Skeletal muscle tissue (tissue), 4 donors: ENCODE measurements at regions not wholly inside any gene's neighbourhood (a gene's known extent, or its start where the extent isn't known, plus 50 kb on each side); places are given as distances from the start of the nearest gene placed in this dataset. TPM values are rescaled to one million over a fixed set of nuclear protein-coding genes. Genes with fewer than 3 reads are reported as not detected.
"Not testable (repeated sequence)": the region's sequence is repeated elsewhere in the genome, so short reads cannot be mapped to it uniquely, and the experiment has no call there.

Source experiments
- H3K27ac ChIP-seq: one replicate; pipeline ENCODE4 v1.7.0; 2013; ENCODE audit warnings: mild to moderate bottlenecking, low read depth, low read length, inconsistent platforms
- H3K27me3 ChIP-seq, 3 donors: one replicate each; pipeline ENCODE4 v1.7.0; 2013; ENCODE audit warnings: low read length in 3 of 3; ENCODE audit not compliant: control insufficient read depth in 3 of 3, insufficient read depth in 3 of 3
- H3K36me3 ChIP-seq, 3 donors: one replicate each; pipeline ENCODE4 v1.7.0; 2013; ENCODE audit warnings: low read length in 3 of 3; ENCODE audit not compliant: control insufficient read depth in 3 of 3, insufficient read depth in 3 of 3
- H3K4me1 ChIP-seq, 3 donors: one replicate each; pipeline ENCODE4 v1.7.0; 2013; ENCODE audit warnings: low read length in 3 of 3, mild to moderate bottlenecking in 3 of 3; ENCODE audit not compliant: control insufficient read depth in 3 of 3, insufficient read depth in 3 of 3
- H3K4me3 ChIP-seq, 3 donors: one replicate each; pipeline ENCODE4 v1.7.0; 2013; ENCODE audit warnings: low read length in 3 of 3
- H3K9ac ChIP-seq, 3 donors: one replicate each; pipeline ENCODE4 v1.7.0; 2013; ENCODE audit warnings: low read length in 3 of 3, mild to moderate bottlenecking in 3 of 3, moderate library complexity in 2 of 3, low read depth in 1 of 3
- H3K9me3 ChIP-seq, 3 donors: one replicate each; pipeline ENCODE4 v1.7.0; 2013; ENCODE audit warnings: low read length in 3 of 3; ENCODE audit not compliant: control insufficient read depth in 3 of 3
- small RNA-seq: library from RNA; depleted of rRNA; stranded (forward); fragments of <200 nt; gene quantifications from one replicate; pipeline ENCODE3, GENCODE V24; 2014
- donor health status: Osteomylitis.

DNA sequence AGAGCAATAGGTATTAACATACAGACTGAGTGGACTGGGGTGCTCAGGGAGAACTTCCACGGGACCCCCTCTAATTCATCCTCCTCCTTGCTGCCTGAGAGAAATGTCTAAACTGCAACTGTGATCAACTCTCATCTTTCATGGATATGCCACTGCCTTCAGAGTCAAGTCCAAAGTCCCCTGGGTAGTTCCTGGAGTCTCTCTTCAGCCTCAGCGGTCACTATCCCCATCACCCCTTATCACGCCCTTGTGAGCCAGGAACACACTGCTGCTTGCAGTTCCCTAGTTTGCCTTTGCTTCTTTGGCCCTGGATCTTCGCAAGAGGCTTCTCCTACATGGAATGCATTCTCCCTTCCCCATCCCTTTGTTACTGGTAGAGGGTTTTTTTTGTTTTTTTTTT, 58.7 kb upstream of the AUTS2 start:
- Histone ChIP-seq H3K27me3 (peaks cover 0 to 9% (median 2%) of the 10 kb centered on the region in 3 donors), H3K9ac (no peak overlapping the region), H3K4me1 (no peaks in the 10 kb centered on the region), H3K9me3 (peaks cover 0 to 3% (median 0%) of the 10 kb centered on the region in 3 donors), H3K4me3 (no peak overlapping the region), H3K36me3 (no peaks in the 10 kb centered on the region), H3K27ac (no peak overlapping the region)

DNA sequence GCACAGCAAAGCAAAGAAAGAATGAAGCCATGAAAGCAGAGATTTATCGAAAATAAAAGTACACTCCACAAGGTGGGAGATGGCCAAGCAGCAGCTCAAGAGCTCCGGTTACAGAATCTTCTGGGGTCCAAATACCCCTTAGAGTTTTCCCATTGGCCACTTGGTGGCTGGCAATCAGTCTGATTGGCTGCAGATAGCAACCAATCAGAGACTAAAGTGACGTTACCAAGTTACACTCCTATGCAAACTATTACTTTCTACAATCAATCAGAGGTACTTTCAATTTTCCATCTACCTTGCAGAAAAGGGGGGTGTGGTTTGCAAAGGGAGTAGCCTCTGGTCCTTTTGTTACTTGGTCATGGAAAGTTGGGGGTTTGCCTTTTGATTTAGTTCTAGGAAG, 58.0 kb upstream of the AUTS2 start:
- Histone ChIP-seq H3K27me3 (peaks cover 0 to 4% (median 0%) of the 10 kb centered on the region in 3 donors), H3K27ac (no peak overlapping the region), H3K9me3 (peaks cover 0 to 3% (median 0%) of the 10 kb centered on the region in 3 donors), H3K36me3 (no peaks in the 10 kb centered on the region), H3K4me3 (no peak overlapping the region), H3K4me1 (no peaks in the 10 kb centered on the region), H3K9ac (no peak overlapping the region)

GRCh38 chr7:69541779-69542432, 56.4 kb upstream of the AUTS2 start:
- not testable (repeated sequence) for H3K9me3 ChIP-seq, H3K36me3 ChIP-seq, H3K9ac ChIP-seq, H3K4me3 ChIP-seq, H3K27ac ChIP-seq, H3K27me3 ChIP-seq, H3K4me1 ChIP-seq

DNA sequence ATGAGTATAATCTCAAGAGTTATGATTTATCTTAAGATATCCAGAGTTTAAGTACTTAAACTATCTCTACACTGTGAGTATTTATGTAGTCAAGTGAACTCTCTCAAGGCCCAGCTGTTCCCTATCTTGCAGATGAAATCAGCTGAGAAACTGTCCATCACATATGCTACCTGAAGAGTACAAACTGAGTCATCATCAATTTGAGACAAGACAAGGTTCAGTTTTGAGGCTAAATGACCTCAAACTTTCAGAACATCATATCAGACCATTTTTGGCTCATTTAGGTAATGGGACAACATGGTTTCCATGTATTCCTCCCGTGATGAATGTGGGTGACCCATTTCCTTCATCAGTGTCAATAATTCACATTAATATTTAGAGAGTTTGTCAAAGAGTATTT, 53.1 kb upstream of the AUTS2 start:
- H3K36me3 ChIP-seq, result no peaks in the 10 kb centered on the region
- peaks cover 0 to 3% (median 0%) of the 10 kb centered on the region in 3 donors for H3K9me3 ChIP-seq
- H3K27me3 ChIP-seq, result peaks cover 0 to 3% (median 3%) of the 10 kb centered on the region in 3 donors
- H3K4me3 ChIP-seq, result no peak overlapping the region
- no peak overlapping the region for H3K27ac ChIP-seq
- H3K9ac ChIP-seq, result no peak overlapping the region
- peaks cover 0 to 3% (median 0%) of the 10 kb centered on the region in 3 donors for H3K4me1 ChIP-seq

Small RNAs in the stretch of these regions (small RNA-seq; reads per million reads assigned to genes)
- gene MTATP6P21 (not detected), gene RF00019 (not detected), gene RNA5SP231 (not detected), gene RNU6-229P (not detected), gene RNU6-832P (not detected)
